RCC 7860 (cell line): ENCODE measurements at regions not wholly inside any gene's neighbourhood (a gene's known extent, or its start where the extent isn't known, plus 50 kb on each side); places are given as distances from the start of the nearest gene placed in this dataset.

Source experiments
- DNase-seq: peaks from one replicate; pipeline ENCODE4 v3.0.0-alpha.2; 2015; ENCODE audit warnings: low spot score
- FAIRE-seq: peaks from 2 replicates; lab custom pipeline; 2012; peaks lifted over from hg19 to GRCh38; lab: Jason Lieb, UNC

DNA sequence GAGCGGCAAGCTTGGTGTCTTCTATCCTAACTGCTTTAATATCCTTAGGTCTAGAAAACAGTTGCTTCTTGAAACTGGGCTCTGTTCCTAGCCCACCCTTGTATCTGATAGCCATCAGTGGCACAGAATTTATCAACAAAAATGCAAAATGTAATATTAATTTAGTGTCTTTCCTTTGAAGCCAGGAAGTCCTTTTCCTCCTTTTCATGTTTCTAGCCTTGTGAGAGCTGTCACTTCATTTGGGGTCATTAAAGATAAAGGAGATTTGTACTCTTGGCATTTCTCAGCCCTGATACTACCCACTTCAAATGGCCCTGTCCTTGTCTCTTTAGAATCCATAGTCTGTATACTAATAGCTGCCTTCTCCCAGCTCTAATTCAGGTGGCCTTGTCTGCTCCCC, 111.0 kb downstream of the GAS1 start:
- DNase-seq (no peak), FAIRE-seq (no peak)

DNA sequence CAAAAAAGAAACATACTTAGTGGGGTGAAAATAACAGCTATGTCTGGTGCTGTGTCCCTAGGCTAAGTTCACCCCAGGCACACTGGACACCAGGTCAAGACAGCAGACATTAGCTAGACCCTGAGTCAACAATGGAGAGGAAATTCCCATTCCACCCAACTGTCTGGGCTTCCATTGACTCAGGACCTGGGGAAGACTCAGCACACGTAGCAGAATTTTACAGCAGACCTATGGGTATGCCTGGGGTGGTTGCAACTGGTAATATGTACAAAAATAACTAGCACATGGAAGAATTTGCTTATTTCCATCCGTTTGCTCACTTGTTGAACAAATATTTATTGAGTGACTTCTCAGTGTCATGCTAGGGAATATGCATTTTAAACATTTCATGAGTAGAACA, 117.0 kb downstream of the GAS1 start:
- FAIRE-seq (no peak), DNase-seq (no peak)

DNA sequence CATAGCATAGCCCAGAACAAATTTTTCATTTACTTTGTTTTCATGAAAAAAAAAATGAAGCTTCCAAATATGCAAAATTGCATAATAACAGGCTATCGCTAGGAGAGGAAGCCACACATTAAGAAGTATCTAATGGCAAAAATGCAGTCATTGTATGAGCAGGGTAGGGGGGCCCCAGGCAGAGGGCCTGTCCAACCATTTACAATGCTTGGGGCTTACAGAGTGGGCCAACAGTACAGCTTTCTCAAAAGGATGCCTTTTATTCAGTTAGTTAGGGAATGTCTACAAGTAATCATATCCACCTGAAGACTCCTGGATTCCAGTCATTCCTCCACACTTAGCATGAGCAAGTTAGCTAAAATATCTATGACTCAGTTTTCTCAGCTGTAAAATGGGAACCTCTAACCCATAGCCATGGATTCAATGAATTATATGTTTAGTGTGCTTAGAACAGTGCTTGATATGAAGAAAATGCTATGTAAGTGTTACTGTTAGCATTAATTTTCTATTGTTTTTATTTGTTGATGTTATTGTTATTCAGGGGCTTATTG, 117.7 kb downstream of the GAS1 start:
- FAIRE-seq (no peak), DNase-seq (no peak)

DNA sequence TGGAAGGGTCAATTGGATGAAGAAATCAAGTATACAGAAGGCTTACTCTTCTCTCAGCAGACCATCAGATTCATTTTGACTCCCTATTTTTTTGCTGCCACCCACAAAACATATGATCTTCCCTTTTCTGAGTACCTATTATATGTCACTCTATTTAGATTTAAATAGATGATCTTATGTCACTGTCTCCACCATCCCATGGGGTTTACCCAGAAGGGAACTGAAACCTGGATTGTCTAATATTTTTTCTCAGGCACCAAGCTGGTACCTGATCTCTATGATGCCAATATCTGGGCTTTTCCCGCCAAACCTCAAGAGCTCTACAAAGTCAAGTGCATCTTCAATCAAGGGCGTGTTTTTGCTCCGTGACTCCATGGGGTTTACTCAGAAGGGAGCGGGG, 118.7 kb downstream of the GAS1 start:
- DNase-seq, result no peak
- no peak for FAIRE-seq

DNA sequence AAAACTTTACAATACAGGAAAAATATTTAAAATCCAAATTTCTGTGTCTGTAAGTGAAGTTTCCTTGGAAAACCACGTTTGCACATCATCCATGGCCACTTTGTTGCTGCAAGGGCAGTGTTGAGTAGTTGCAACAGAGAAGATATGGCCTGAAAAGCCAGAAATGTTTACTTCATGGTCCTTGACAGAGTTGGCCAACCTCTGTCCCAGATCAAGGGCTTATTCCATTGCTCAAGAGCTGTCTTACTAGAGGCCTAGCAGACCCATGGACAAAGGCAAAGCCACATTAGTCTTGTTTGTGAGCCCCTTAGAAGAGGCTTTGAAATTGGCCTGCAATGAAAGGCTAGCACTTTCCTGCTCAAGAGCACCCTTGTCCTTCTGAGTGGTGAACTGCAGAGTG, 119.4 kb downstream of the GAS1 start:
- no peak for FAIRE-seq

DNA sequence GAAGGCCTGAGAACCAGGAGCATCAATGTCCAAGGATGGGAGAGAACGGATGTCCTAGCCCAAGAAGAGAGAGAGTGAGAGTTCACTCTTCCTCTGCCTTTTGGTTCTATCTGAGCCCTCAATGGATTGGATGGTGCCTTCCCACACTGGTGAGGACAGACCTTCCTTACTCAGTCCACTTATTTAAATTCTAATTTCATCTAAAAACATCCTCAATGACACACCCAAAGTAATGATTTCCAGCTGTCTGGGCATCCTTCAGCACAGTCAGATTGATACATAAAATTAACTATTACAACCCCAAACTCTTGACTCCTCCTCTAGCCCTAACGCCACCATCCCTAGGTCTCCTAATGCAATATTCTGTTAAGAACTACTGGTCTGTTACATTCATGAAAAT, 122.0 kb downstream of the GAS1 start:
- no peak for DNase-seq
- FAIRE-seq, result no peak

More for the DNA sequence above, 119.4 kb downstream of the GAS1 start:
- DNase-seq, result no peak

DNA sequence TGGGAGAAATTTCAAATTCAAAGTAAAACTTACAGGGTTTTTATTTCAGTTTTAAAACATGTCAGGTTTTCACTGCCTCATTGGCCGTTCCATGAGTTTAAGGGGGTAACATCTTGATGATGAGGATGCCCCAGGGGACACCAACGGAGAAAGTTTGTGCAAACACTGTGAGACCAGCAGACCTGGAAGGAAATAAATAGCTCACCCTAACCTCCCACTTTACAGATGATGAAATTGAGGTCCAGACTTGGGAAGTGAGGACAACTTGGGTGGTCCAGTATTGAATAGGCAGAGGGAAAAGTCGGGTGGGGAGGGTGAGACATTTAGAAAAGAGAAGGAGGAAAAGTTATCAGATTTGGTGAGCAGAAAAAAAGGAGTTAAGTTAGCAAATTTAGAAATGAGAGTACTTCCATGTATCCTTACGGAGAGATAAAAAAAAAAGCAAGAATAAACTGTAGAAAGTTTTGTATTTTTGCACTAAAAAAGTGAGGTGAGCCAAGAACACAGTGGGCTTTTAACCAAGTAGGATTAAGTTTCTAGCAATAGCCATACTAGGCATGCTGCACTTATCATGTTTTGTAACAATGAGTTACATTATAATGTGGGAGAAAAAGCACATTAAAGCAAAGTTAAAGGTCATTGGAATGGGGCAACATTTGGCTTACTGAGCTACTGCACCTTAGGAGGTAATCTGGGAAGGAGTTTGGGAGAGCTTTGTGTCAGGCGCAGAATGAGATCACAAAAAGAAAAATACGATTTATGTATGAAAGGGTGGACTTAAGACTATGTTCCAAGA, 125.1 kb downstream of the GAS1 start:
- FAIRE-seq (no peak), DNase-seq (no peak)

DNA sequence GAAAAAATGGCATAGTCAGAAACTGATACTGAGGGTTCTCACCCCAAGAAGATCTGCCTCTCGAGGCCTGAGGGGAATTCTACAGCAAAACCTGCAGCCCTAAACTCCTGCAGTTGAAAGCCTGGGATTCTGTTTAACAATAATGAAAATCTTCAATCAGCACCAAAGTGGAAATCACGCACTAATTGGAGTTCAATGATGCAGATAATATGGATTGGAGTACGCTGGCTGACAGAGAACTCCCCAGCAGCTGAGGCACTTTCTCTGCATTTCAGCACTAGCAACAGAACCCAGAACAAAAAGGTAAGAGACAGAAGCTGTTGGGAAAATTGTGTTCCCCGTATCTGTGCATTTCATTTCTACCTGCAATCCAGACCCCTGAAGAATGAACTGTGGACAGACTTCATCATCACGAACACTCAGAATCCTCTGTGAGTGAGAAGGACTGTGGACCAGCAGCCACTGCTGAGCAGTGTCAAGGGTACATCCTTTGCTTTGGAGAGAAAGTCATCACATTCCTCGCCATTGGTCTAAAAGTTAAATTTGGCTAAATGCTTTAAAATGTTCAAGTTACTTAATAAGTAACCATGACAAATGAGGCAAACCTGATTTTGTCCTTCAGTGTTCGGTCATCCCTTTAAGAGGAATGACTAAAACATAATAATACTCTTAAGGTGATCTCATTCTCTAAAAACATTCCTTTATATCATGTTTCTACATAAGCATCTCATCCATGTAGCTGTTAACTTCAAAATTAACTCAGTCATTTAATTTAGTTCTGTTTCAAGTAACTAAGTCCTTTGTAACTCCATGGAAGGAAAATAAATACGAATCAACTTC, 126.1 kb downstream of the GAS1 start:
- FAIRE-seq, result no peak

DNA sequence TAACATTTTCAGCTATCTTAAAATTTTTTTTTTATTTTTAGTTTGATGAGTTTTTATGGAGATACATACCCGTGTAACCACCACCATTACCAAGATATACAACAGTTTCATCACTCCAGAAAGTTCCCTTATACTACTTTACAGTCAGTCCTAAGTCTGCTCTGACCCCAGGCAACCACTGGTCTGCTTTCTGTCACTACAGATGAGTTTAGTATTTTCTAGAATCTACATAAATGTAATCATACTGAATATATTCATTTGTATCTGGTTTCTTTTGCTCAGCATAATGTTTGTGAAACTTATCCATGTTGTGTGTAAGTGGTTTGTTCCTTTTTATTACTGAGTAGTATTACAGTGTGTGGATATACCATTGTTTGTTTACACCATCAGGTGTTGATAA, 127.8 kb downstream of the GAS1 start:
- DNase-seq, result no peak
- FAIRE-seq, result no peak

More for the DNA sequence above, 126.1 kb downstream of the GAS1 start:
- DNase-seq, result no peak

DNA sequence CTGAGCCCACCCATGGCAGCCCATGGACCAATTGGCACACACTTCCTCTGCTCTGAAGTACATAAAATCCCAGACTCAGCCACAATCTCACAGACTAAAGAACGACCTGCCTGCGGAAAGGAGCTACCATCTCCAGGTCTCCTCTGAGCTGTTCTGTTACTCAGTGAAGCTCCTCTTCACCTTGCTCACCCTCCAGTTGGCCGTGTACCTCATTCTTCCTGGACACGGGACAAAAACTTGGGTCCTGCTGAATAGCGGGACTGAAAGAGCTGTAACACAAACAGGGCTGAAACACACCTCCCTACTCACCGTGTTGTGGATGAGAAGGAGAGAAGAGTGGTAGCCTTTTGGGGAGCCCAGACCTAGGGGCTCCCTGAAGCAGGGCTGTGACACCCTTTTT, 128.7 kb downstream of the GAS1 start:
- DNase-seq (no peak), FAIRE-seq (no peak)

DNA sequence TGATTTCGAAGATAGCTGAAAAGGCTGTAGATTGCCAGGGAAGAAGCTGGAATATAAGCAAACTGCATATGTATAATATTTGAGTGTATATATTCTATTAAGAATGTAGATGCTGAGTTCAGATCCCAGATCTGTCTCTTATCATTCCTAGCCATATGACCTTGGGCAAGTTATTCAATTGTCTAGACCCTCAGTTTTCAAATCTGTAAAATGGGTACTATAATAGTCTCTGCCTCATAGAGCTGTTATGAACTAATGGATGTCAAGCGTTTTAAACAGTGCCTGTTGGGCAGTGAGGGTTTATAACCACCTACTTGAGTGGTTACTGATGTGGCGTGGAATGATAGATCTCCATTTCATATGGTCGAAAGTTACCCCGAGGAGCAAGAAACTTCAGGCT, 130.4 kb downstream of the GAS1 start:
- DNase-seq (no peak), FAIRE-seq (no peak)

DNA sequence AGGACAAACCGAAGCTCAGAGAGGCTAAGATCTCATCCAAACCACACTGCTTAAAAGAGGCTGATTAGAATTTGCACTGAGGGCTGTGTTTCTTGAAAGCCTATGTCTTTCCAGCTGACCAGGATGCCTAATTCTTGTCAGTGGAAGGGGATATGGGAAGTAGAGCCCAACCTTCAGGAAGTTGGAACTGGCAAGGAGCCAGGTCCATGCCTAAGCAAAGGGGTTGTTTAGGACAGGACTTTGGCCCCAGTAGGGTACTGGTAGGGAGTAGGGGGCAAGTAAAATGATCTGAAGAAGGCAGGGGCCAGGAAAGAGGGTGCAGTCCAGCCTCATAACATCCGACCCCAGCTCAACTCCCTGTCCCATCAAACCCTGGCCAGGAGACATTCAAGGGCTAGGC, 130.9 kb downstream of the GAS1 start:
- DNase-seq, result no peak
- FAIRE-seq, result no peak

DNA sequence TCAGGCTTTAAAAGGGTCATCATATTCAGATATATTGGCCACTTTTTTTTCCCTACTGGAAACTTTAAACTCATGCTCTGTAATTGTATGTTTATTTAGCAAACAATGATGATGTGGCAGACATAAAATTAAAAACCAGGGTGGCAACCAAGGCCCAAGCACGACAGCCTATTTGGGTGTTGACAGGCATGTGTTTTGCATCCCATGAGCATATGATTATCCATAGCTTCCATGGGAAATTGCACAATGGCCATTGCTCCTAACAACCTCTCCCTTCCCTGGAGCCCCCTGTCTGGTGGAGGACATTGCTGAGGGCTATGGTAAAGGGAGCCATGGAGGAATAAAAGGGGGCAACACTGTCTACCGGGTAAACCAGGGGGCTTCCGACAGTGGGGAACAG, 134.7 kb downstream of the GAS1 start:
- FAIRE-seq, result no peak
- no peak for DNase-seq

DNA sequence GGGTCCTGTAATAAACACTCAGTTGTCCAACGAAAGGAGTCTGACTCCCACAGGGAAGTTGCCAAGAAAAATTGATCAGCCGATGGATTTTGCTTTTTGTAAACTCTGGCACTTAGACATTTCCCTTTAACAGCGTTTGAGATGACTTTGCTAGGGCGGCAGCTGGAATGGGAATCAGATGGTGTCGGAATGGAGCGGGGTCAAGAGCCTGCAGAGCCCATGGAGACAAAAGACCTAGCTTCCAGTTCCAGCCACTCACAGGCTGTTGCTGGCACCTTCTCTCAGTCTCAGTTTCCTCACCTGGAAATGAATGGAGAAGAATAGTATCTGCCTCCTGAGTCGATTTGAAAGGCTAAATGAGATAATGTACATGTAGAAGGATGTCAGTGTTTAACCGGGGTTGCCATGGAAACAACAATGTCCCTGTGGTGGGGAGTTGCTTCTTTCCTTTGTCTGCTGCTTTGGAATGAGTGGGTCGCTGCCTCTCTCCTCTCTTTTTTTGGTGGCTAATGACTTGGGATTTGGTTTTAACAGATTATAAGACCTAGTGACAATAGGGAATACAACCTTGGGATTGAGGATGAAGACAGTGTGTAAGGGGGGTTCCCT, 137.4 kb downstream of the GAS1 start:
- no peak for DNase-seq
- FAIRE-seq, result no peak

DNA sequence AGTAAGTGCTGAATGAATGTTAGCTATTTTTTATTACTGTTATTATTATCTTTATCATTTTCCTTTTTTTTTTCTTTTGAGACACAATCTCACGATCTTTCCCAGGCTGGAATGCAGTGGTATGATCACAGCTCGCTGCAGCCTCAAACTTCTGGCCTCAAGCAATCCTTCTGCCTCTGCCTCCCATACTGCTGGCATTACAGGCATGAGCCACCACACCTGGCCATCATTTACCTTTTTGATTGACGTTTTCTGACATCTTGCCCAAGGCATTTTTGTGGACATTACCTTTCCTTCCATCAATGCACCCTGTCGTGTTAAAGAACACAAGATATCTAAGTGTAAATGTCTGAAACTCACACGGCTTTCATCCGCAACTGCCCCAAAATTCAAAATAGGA, 138.2 kb downstream of the GAS1 start:
- no peak for FAIRE-seq
- DNase-seq, result no peak

DNA sequence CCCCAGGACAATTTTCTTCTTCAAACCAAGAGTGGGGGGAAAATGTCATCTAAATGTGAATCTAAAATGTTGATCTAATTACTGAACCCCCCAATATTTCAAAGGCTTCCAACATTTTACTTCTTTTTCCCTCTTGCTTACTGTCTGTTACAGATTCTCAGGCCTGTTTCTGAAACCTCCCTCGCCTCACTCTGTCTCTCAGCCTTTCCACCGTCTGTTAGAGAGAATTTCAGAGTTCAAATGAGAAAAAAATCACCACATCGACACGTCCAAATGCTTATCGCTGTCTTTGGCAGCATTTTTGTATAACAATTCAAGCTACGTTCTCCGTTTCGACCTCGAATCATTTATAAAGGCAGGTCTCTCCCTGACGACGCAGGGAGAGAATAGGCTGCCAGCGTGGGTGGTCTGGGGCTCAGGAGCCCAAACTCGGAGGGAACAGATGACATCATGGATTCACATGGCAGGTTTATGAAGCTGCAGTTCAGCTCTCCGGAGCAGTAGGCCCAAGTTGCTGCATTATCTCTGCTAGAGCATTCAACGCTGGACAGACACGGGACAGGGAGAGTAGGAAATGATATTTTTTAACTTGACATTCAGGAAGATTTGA, 139.8 kb downstream of the GAS1 start:
- DNase-seq (no peak), FAIRE-seq (no peak)

DNA sequence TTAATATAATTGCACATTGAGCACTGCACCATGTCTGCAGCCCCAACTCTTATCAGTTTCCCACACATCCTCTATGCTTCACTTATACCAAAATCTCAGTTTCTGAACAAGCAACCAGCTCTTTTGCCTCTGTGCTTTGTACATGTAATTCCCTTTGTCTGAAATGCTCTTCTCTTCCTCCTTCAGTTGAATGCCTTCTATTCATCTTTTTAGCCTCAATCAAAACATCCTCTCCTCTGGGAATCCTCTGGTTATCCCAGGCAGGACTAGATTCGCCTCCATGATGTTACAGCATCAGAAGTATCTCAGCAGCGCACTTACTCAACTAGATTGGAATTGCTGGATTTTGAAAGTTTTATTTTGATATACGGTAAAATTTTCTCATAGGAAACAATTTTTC, 143.3 kb downstream of the GAS1 start:
- FAIRE-seq (no peak), DNase-seq (no peak)

DNA sequence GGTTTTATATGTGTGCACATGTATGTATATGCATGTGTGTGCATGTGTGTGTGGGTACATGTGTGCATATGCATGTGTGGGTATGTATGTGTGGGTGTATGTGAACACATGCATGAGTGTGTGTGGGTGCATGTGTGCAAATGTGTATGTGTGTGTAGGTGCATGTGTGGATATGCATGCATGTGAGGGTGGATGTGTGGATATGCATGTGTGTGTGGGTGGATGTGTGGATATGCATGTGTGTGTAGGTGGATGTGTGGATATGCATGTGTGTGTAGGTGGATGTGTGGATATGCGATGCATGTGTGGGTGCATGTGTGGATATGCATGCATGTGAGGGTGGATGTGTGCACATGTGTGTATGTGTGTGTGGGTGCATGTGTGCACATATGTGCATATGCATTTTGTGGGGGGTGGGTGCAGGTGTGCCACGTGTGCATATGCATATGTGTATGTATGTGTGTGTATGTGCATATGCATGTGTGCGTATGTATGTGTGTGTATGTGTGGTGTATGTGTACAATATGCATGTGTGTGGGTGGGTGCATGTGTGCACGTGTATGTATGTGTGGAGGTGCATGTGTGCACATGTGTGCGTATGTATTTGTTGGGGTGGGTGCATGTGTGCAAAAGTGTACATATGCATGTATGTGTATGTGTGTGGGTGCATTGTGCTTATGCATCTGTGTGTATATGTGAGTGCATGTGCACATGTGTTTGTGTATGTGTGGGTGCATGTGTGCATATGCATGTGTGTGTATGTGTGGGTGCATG, 144.2 kb downstream of the GAS1 start:
- DNase-seq, result no peak
- FAIRE-seq, result no peak

DNA sequence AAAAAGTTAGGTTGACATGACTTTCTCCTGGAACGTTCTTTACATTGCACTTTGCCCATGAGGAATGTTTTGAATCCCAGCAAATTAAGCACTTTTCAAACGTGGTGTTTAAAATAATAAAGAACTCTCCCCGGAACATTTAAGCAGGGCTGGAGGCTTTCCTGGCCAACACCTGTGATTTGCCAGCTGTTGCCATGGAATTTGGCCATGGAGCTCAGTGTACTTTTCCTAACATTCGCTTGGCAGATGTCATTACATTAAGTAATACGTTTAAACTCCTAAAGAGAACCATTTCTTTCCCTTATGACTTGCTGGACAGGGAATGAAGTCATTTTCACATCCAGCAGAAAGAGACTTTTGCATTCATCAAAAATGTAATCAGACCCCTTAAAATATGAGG, 146.1 kb downstream of the GAS1 start:
- DNase-seq (no peak), FAIRE-seq (no peak)

DNA sequence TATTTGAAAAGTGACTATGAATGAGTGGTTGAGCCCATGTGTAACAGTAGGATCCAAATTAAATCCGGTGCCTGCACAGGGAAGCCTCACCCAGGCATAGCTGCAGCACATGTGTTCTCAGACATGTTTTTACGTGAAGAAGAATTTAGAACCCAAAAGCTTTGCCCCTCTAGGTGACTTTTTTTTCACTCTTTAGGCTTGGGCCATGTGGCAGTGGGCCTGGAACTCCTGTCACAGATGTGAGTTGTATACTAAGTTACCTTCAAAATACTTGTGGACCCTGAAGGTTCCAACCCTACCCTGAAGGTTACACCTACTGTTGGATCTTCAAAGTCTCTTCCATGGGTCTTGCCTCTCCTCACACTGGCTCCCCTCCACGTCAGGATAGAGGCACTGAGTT, 146.6 kb downstream of the GAS1 start:
- FAIRE-seq (no peak), DNase-seq (no peak)
